NCI-H446 treated with DMSO at 0.1 percent for 48 hours (cell line): ENCODE measurements at regions not wholly inside any gene's neighbourhood (a gene's known extent, or its start where the extent isn't known, plus 50 kb on each side); places are given as distances from the start of the nearest gene placed in this dataset.

Experiments
- DNase-seq: peaks from one replicate; lab custom pipeline; 2025; lab: John Stamatoyannopoulos, UW

DNA sequence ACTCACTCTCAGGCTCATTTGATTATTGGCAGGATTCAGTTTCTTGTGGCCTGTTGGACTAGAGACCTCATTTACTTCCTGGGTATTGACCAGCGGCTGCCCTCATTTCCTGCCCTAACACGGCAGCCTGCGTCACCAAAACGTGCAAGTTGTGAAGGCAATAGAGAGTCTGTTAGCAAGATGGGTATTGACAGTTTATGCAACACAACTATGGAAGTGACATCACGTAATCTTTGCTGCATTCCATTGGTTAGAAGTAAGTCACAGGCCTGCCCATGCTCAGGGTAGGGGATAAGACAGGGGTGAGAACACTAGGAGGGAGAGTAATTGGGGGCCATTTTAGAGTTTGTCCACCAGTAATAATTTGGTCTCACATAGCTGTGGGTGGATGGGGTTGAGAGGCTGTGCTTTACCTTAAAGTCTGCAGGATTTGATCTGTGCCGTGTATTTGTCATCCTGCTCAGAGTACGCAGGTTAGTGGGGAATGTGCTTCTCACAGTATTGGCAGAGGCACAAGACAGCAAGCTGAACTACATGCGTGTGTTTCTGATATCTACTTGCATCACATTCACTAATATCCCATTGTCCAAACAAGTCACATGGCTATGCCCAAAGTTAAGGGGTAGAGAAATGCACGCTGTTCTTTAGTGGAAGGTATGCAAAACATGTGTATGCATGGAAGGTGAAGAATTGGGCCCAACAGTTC lies 83.3 kb downstream of the EDEM1 start:
- no peak for DNase-seq

DNA sequence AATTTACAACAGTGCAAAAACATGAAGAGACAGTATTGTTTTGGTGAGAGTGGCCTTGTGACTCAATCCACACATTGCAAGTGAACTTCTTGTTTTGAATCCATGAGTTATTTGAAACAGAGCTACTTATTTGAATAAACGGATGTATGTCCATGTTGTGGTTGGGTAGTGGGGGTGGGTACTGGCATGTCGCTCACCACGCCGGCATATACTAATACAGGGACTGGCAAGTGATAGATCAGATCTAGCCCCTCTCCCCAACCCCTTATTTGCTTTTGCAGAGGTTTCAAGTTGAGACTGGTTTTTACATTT lies 83.8 kb downstream of the EDEM1 start:
- DNase-seq, result no peak

DNA sequence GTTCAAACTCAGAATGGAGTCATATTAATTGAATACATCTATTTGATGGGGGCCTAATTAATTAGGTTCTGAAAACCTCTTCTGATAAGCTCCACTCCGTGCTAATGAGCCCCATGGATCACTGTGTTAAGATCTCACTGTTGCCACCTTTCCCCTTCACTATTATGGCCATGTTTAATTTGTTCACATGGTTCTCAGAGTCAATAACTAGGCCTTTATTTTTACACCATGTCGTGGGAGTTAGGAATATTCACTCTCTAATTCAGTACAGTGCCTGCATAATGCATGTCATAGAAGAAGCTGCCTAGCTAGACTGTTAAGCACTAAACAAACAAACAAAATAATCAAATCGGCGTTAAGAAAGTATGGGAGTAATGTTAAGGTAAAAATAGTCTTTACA lies 84.9 kb downstream of the EDEM1 start:
- no peak for DNase-seq

DNA sequence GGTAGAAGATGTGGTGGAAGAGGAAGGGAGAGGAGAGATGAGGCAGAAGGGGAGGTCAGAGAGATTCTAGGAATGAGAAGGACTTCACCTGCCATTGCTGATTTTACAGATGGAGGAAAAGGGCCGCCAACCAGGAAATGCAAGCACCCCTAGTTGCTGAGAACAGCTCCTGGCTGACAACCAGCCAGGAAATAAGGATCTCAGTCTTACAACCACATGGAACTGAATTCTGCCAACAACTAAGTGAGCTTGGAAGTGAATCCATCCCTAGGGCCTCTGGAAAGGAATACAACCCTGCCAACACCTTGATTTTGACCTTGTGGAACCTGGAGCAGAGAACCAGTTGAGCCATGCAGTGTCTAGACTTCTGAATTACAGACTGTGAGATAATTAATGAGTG lies 86.6 kb downstream of the EDEM1 start:
- DNase-seq, result no peak

DNA sequence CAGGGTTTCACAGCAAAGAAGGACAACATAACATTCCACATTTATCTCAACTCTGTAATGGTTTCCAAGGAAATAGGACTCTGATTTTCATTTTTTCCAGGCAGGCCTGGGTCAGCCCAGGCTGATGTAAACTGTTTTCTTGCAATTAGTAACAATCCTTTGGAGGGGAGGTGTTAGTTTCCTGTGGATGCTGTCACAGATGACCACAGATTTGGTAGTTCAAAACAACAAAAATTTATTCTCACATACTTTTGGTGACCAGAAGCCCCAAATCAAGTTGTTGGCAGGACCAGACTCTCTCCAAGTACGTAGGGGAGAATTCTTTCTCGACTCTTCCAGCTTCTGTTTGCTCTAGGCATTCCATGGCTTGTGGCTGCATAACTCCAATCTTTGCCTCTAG lies 88.0 kb downstream of the EDEM1 start:
- DNase-seq, result no peak

DNA sequence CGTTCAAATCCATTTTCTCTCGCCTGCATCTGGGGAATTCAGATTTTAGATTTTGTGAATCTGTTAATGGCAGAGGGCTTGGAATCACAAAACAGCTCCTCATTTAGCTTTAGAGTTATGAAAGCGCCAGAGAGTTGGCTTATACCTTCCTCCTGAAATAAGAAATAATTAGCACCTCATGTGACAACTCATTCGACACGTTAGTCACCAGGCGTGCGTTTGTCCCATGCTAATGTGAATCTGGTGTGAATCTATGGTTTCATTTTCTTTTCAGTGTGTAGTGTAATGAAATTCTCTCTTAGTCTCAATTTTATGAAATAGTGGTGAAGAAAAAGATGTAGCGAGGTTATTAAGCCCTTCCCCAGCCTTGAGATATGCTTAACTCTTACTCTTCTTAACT lies 89.4 kb downstream of the EDEM1 start:
- no peak for DNase-seq

DNA sequence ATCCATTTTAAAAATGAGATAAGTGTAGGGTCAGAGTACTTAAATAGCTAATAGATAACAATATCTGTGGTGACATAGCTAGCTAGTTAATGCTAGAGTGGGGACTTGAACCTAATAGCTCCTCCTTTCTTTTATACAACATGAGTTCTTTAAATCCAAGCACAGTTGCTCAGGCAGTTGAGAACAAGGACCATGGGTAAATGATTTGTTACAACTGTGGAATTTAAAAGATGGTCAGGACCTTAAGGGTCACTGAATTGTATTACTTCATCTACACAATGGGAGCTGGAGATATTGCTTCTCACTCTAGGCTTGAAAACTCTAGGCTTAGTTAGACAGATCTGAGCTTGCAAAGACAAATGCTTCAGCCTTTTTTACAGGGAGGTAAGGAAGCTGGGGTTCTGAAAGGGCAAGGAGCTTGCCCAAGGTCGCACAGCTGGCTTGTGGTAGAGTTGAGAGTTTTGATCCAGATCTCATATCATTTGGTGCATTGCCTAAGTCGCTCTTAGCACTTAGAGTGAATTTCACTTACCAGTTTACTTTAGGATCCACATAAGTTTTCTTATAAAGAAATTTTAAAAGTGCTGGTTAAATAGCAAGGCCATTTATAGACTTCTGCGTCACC lies 90.2 kb downstream of the EDEM1 start:
- DNase-seq, result no peak

DNA sequence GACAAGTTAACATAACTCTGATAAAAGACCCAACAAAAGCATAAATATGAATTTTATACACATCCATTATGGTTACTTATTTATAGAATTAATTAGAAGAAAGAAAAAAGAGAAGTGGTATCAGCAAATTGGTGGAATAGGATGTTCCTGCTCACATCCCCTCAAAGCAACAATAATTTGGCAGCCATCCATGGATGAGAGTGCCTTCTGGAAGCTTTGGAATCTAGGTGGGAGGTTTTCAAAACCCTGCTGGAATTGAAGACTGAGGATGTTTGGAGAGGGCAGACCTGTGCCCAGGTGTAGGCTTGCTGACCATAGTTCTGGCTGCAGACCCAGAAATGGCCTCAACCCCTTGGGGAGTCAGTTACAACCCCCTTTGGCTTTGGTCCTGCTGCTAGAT lies 91.2 kb downstream of the EDEM1 start:
- no peak for DNase-seq

DNA sequence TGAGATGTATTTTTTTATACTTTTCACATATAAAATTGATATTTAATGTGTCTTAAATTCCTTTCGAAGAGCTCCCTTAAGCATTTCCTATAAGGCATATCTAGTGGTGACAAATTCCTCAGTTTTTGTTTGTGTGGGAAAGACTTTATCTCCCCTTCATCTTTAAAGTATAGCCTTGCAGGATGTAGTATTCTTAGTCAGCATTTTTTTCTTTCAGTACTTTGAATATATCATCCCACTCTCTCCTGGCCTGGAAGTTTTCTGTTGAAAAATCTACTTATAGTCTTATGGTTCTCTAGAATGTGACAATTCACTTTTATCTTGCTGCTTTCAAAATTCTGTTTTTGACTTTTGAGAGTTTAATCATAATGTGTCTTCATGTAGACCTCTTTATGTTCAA lies 95.2 kb downstream of the EDEM1 start:
- DNase-seq, result no peak

DNA sequence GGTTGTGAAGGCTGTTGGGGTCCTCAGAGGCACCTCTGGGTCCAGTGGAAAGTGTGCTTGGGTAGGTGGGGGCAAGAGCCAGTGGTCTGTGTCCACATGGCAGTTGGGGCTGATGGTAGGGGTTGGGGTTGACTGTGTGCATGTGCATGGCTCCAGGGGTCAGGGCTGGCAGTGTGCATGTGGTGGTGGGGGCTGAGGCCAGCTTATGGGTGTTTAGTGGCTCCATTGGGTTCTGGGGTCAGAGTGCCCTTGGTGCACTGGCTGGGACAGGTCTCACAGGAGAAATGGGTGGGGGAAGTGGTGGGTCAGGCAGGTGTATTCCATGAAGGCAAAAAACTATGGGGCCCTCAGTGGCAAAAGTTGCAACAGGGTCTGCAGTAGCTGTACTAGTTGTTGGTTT lies 97.9 kb downstream of the EDEM1 start:
- DNase-seq, result no peak

DNA sequence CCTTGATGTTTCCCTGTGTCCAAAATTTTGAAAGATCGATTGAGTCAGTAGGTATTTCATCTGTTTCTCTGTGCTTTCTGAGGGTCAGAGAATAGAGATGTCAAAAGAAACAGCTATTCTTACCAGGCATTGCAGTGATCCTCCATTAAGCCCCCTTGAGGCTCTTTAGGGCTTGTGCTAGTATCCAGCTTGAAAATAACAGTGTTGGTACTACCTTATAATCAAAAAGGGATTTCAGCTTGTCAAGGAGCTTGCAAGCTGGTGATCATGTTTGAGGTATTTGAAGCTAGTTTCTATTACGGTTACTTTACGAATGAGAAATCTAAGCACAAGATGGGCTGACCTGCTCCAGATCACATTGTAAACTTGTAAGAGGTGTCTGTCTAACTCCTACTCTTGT lies 103.4 kb downstream of the EDEM1 start:
- DNase-seq, result no peak

DNA sequence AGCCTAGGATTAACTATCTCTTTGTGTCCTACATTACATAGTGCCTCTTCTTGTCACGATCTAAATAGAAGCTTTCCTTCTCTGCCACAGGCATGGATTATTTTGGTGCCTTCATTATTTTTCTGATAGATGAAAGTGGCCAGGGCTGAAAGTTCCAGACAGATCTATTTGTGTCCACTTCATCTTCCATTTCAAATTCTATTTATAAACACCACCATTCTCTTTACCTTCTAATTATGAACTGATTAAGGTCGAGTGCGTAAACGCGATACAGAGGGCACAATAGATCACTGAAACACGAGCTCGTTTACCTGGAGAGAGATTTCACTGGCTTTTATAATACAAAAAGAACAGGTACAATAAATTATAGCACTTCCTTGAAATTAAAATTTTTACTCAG lies 105.0 kb downstream of the EDEM1 start:
- no peak for DNase-seq

DNA sequence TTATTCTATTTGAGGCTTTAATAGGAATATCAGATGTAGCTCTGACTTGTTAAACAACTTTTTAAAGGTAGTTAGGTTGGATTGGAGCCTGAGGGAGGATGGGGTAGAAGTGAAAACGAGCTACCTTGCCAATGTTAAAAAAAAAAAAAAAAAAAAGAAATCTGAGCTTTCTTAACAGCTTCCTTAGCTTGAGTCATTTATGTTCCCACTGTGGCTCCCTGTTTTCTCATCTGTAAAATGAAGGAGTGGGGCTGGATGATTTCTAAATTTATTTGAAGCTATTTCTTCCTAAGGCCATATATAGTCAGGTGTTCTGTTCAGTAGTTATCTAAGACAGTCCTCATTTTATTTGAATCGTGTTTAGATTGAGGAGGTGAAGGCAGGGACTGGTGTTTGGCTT lies 105.7 kb downstream of the EDEM1 start:
- DNase-seq, result no peak

DNA sequence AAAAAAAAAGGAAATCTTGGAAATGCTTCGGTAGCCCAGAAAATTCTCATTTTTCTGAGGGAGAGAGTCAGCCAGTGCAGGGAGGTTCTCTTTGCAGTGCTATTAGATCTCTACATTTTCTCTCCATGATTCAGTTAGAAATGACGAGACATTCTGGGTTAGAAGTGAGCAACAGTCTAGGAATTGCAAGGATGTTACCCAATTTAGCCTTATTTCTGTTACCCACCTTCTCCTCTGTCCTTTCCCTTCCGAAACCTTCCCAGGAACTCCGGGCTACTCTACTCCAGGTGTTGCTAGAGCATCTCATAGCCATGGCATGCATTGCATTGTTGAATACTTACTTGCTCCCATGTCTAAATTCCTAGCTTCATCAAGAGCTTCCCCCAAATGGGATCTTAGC lies 106.8 kb downstream of the EDEM1 start:
- DNase-seq, result no peak

DNA sequence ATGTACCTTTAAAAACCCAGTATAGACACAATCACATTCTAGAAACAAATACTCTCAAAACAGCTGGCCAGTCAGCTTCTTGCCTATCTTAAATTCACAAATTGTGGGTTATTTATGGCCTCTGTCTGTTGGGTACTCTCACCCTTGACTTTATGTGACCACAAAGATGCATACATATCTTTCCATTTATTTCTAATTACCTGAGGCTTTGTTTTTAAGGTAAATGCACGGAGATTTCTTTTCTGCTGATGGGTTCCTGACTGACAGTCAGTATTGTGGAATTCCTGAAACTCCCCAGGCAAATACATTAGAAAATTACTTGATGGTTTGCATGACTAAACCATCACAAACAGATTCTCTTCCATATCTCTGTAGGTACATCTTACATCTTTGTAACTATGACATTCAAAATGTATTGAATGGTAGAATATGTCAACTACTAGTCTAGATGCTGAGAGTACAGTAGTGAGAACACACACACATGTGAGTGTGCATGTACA lies 107.7 kb downstream of the EDEM1 start:
- DNase-seq, result no peak

DNA sequence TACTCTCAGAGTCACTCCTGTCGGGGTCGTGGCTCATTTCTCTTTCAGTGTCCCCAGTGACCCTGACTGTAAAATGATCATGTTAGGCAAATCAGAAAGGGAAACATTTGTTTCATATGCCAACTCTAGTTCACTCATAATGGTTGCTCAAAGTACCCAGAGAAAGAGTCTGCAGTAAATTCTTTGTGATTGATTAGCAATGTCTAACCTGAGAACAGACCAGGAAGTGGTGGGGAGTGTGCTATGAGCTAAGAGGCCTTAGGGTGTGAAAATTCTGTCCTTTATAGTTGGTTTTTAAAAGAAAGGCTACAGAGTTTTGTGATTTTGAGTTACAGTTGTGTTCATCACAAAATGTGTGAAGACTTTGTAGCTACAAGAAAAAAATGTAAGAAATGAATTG lies 108.9 kb downstream of the EDEM1 start:
- no peak for DNase-seq

DNA sequence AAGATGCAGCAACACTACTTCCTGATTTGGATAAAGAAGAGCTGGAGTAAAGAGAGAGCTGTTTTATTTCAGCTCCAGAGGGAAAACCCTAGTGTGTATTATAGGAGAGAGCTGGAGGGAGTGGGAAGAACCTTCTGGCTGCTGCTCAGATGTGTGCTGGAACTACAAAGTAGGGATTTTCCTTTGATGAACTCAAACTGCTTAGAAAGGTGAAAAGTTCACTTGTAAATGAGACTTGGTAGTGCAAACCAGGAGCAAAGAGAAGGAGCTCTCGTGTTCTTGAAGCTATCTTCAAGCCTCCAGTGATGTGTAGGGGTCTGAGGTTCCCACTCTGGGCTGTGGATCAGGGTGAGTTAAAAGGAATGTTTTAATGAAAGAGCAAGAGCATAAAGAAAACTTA lies 110.4 kb downstream of the EDEM1 start:
- no peak for DNase-seq

DNA sequence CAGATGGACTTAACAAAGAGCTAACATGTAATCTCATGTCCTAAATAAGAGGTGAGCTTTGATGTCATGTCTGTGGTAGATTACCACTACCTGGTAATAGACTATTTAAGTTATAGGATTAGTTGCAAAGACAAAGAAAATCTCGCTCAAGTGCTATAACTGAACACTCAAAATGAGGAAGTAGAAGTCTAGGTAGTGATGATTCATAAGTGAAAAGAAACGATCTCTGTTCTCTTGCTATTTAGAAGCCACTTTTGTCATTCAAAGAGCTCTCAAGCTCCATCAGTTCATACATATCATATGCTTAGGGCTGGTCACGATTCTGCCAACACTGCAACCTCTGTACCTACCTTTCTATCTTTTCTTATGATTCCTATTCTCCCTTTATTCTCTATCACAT lies 110.9 kb downstream of the EDEM1 start:
- DNase-seq, result no peak

DNA sequence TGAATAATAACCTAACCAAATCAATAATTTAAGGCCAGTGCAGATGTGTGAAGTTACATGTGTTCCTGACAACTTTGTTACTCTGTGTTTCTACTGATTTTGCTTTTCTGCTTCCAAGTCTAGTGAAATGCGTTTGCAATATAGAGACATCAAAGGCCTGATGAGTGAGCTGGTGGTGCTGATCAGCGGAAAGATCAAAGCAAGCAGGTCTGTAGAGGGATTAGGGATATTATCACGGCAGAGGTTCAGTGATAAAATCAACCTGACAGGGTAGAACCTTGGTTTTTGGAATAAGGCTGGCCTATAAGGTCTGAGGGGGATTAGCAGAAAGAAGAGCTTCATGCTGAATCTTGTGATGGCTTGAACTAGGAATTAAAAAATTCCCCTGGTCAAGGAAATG lies 111.7 kb downstream of the EDEM1 start:
- no peak for DNase-seq

DNA sequence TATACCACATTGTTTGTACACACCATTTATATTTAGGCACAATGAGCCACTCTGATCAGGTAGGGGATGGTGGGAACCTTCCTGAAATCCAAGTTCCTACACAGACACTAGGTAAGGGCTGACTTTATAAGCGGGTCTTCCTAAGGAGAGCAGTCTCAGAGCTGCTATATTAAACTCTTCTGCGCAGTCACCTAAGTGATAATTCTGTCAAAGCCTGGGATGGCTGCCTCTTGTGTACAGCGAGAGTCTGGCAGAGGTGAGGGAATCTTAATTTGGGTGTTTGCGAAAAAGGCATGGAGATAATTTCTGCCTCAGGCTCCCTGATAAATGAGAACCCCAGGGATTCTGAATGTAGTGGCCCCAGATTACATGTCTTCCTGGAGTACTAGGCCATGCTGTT lies 113.1 kb downstream of the EDEM1 start:
- no peak for DNase-seq

DNA sequence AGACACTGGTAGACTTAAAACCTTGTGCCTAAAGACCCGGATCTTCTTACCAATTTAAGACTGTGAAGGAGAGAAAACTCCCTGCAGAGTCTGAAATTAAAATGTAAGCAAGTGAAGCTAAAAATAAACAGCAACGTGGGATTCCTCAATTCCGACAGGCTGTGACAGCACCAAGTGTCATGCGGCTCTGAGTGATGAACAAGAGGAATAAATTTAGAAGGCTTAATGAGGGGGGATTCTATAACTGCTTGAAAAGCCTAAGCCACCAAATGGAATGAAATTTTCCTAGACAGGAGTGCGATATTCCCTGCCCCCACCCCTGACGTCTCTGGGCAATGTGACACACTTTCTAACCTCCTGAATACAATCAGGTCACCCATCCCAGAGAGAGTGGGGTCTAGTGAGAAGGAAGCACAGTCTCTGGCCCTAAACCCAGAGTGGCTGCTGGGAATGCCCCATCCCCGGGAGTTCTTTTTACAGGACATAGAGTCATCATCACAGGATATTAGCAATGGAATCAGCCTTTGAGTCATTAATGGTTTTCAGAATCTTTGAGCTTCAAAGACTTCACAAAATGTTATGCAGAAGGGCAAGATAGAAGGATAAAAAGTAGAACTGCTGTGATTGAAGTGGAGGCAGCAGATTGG lies 114.3 kb downstream of the EDEM1 start:
- no peak for DNase-seq

DNA sequence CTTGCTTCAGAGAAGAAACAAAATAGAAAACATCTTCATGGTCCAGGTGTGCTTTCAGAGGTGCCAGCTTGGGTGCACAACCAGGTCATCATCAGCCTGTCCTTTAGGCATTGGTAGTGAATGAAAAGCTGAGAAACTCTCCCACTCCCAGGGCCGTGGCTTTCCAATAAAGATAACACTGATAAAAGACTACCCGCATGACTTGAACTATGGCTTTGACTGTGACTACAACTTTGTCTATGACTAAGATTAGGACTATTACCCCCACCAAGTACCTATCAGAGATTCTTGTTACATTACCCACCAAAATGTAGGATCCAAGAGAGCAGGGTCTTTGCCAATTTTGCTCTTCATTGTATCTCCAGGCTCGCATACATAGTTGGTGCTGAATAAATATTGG lies 115.2 kb downstream of the EDEM1 start:
- no peak for DNase-seq

DNA sequence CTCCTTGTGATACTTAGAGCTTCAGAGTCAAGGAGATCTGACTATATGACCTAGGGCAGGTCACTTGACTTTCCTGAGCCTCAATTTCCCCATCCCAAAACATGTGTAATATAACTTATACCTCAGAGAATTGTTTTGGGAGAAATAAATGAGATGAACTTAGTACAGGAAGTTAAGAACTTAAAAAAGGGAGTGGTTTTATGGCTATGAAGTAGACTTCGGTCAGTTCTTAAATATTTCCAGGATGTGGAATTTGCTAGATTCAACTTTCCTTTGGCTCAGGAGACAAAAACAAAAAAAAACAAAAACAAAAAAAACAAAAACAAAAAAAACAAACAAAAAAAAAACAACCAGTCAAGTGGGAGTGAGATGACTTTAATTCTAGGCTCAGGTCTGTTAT lies 116.7 kb downstream of the EDEM1 start:
- DNase-seq, result no peak
